ENCODE measurements at regions not wholly inside any gene's neighbourhood (a gene's known extent, or its start where the extent isn't known, plus 50 kb on each side); places are given as distances from the start of the nearest gene placed in this dataset.

GRCh38 chr18:70634576-70635147 lies 345.8 kb downstream of the SOCS6 start:
- ATAC-seq, result no peak
- Histone ChIP-seq H3K27me3 (no peaks in the 10 kb centered on the region), H3K9me3 (no peaks in the 10 kb centered on the region), H3K27ac (no peak overlapping the region), H3K36me3 (no peaks in the 10 kb centered on the region), H3K4me3 (no peak overlapping the region), H3K4me1 (no peaks in the 10 kb centered on the region)
- intact Hi-C loops (cut with DNase I; ENCODE audit: low total_unique reads) (no loop called here), in situ Hi-C loops (cut with MboI; ENCODE audit: low sequenced_read_pairs in 4 of 4) (no loop called here)
- TF ChIP-seq CTCF (IDR thresholded peaks at IDR 0.05 in 4 of 5, conservative IDR thresholded peaks at IDR 0.05 in 1 of 5) (no peak), POLR2A (IDR thresholded peaks at IDR 0.05) (no peak)
- no peak for DNase-seq

- Histone ChIP-seq H3K36me3 (no peaks in the 10 kb centered on the region), H3K4me3 (no peak overlapping the region), H3K9me3 (no peaks in the 10 kb centered on the region), H3K4me1 (no peaks in the 10 kb centered on the region), H3K27ac (no peak overlapping the region), H3K27me3 (no peaks in the 10 kb centered on the region)
- DNase-seq (no peak), ATAC-seq (no peak)
- TF ChIP-seq CTCF (IDR thresholded peaks at IDR 0.05 in 4 of 5, conservative IDR thresholded peaks at IDR 0.05 in 1 of 5), result no peak
- no peak for TF ChIP-seq POLR2A (IDR thresholded peaks at IDR 0.05)
- in situ Hi-C loops (cut with MboI; ENCODE audit: low sequenced_read_pairs in 4 of 4), result no loop called here
- intact Hi-C loops (cut with DNase I; ENCODE audit: low total_unique reads), result no loop called here
Measured at GRCh38 chr18:70627182-70627802, 338.4 kb downstream of the SOCS6 start.

GRCh38 chr18:70622622-70623419 lies 334.0 kb downstream of the SOCS6 start:
- no peaks in the 10 kb centered on the region for H3K9me3 ChIP-seq
- H3K27ac ChIP-seq, result no peak overlapping the region
- H3K4me1 ChIP-seq, result no peaks in the 10 kb centered on the region
- no peaks in the 10 kb centered on the region for H3K27me3 ChIP-seq
- ATAC-seq, result no peak
- no peaks in the 10 kb centered on the region for H3K36me3 ChIP-seq
- no peak overlapping the region for H3K4me3 ChIP-seq
- intact Hi-C loops (cut with DNase I; ENCODE audit: low total_unique reads), result no loop called here
- TF ChIP-seq CTCF (IDR thresholded peaks at IDR 0.05 in 4 of 5, conservative IDR thresholded peaks at IDR 0.05 in 1 of 5) (no peak), POLR2A (IDR thresholded peaks at IDR 0.05) (no peak)
- DNase-seq, result no peak
- in situ Hi-C loops (cut with MboI; ENCODE audit: low sequenced_read_pairs in 4 of 4), result no loop called here

- H3K4me1 ChIP-seq, result no peaks in the 10 kb centered on the region
- in situ Hi-C loops (cut with MboI; ENCODE audit: low sequenced_read_pairs in 4 of 4), result no loop called here
- intact Hi-C loops (cut with DNase I; ENCODE audit: low total_unique reads), result no loop called here
- H3K36me3 ChIP-seq, result no peaks in the 10 kb centered on the region
- H3K27me3 ChIP-seq, result no peaks in the 10 kb centered on the region
- no peak for TF ChIP-seq POLR2A (IDR thresholded peaks at IDR 0.05)
- TF ChIP-seq CTCF (IDR thresholded peaks at IDR 0.05 in 4 of 5, conservative IDR thresholded peaks at IDR 0.05 in 1 of 5), result no peak
- no peaks in the 10 kb centered on the region for H3K9me3 ChIP-seq
- ATAC-seq, result no peak
- DNase-seq, result no peak
- no peak overlapping the region for H3K4me3 ChIP-seq
- H3K27ac ChIP-seq, result no peak overlapping the region
Measured at GRCh38 chr18:70621710-70622109, 332.9 kb downstream of the SOCS6 start.
